ENCODE measurements at regions not wholly inside any gene's neighbourhood (a gene's known extent, or its start where the extent isn't known, plus 50 kb on each side); places are given as distances from the start of the nearest gene placed in this dataset.

- DNase-seq (ENCODE audit: low read depth in 1 of 2, low spot score in 1 of 2), result no peak
These were observed 633.8 kb downstream of the PTPRC start for GRCh38 chr1:199272628-199273086.

DNA sequence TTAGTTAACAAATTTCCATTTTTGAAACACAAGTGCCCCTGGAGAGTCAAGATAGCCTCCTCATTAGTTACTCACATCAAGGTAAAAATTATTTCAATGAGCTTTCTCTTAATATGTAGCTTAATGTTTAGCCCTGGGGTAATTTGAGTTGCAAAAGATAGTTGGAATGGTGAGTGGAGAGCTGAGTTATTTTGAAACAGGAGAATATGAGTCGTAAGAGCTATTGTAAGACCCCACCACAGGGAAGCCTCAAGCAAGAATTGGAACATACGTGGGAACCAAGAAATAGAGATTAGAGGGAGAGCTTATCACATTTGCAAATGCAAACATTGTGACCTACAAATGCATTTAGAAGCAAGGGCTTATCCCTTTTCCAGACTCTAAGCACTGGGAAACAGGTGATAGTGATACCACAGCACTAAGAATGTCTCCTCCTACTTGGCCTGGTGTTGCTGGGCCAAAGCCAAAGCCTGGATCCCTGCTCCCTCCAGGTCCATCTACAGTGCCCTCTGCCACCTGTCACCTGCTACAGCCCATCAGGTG, 635.1 kb downstream of the PTPRC start:
- DNase-seq (ENCODE audit: low read depth in 1 of 2, low spot score in 1 of 2), result no peak

- DNase-seq (ENCODE audit: low read depth in 1 of 2, low spot score in 1 of 2), result no peak
These were observed 640.2 kb downstream of the PTPRC start for GRCh38 chr1:199279067-199279466.

- no peak for DNase-seq (ENCODE audit: low read depth in 1 of 2, low spot score in 1 of 2)
These were observed 641.2 kb downstream of the PTPRC start for GRCh38 chr1:199279872-199280645.

- DNase-seq (ENCODE audit: low read depth in 1 of 2, low spot score in 1 of 2), result no peak
These were observed 644.0 kb downstream of the PTPRC start for GRCh38 chr1:199282751-199283305.

- no peak for DNase-seq (ENCODE audit: low read depth in 1 of 2, low spot score in 1 of 2)
These were observed 645.0 kb downstream of the PTPRC start for GRCh38 chr1:199283794-199284193.

GRCh38 chr1:199287206-199287605, 648.4 kb downstream of the PTPRC start:
- no peak for DNase-seq (ENCODE audit: low read depth in 1 of 2, low spot score in 1 of 2)

DNA sequence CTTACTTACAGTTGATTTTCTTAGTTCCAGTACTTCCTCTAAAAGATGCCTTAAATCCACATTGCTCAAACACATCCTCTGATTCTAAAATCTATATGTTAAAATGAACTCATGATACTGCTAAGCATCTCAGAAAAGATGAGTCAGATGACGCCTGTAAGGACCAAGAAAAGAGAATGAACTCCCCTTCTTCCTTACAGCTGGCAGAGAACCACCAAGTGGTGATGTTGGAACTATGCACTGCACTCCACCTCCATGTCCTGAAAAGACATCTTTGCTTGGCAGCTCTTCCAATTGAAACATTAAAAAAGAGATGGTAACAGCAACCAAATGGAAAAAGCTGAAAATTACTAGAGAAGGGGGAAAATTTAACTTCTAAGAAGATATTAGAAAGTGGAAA, 648.8 kb downstream of the PTPRC start:
- DNase-seq (ENCODE audit: low read depth in 1 of 2, low spot score in 1 of 2), result no peak

DNA sequence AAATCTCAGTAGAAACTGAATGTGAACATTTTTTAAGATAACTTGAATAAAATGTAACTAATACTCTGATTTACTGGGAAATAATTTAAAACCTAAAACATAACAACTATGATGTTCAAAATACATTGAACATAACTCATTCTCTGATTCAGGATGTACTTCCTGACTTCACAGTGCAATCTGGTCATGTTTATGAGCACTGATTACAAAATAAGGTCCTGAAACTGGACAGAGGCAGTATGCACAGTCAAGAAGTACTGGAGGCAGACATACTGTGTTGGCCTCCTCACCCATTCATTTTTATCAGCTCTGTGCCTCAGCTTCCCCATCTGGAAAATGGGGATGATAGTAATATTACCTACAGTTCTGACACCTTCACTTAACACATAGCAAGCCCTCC, 651.3 kb downstream of the PTPRC start:
- DNase-seq (ENCODE audit: low read depth in 1 of 2, low spot score in 1 of 2), result no peak

DNA sequence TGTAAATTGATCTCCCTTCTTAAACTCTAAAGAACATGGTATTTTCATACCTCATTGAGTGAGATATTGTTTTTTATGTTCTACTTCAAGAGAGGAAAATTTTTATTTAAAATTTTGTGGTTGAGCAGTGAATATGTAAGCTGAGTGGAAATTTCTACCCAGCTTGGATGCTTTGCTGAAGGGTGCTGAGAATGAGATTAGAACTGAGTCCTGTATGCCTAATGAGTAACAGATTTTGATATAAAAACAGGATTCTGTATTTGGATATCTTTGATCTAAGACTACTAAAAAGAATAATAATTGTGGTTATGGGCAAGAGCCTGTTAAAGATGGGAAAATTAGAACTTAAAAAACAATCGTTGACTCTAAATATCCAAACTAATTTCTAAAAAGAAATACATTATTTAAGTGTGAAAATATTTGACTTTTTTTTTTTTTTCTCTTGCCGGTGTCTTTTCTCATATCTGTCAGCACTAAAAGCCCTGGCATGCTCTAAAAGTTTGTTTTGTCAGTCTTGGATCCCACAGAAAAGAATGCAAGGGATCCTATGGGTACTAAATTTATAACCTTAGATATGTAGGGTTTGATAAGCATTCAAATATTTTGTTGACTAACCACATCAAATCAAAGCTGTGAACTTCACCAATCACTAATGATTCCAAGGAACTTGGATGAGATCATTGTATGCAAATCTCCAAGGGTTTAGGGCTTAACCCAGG, 652.3 kb downstream of the PTPRC start:
- DNase-seq (ENCODE audit: low read depth in 1 of 2, low spot score in 1 of 2), result no peak

GRCh38 chr1:199292896-199293295, 654.1 kb downstream of the PTPRC start:
- no peak for DNase-seq (ENCODE audit: low read depth in 1 of 2, low spot score in 1 of 2)

- DNase-seq (ENCODE audit: low read depth in 1 of 2, low spot score in 1 of 2), result no peak
These were observed 656.3 kb downstream of the PTPRC start for GRCh38 chr1:199295107-199295506.

- no peak for DNase-seq (ENCODE audit: low read depth in 1 of 2, low spot score in 1 of 2)
These were observed 658.3 kb downstream of the PTPRC start for GRCh38 chr1:199297174-199297573.

DNA sequence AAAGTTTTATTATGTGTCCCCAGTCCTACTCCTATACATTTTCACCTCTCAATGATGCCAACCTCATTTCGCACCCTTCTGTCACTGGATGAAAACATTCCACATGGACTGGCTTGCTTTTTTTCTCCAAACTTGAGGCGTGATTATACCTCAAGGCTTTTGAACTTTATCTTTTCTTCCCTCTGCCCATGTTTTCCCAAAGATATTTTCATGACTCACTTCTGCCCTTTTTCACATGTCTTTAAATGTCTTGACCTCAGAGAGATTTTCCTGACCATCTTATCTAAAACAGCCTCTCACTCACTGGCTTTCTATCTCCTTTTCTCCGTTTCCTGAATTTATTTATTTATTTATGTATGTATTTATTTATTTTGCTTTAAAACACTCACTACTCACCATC, 659.0 kb downstream of the PTPRC start:
- DNase-seq (ENCODE audit: low read depth in 1 of 2, low spot score in 1 of 2), result no peak

GRCh38 chr1:199298825-199299224, 660.0 kb downstream of the PTPRC start:
- no peak for DNase-seq (ENCODE audit: low read depth in 1 of 2, low spot score in 1 of 2)

GRCh38 chr1:199301472-199302217, 662.8 kb downstream of the PTPRC start:
- no peak for DNase-seq (ENCODE audit: low read depth in 1 of 2, low spot score in 1 of 2)

DNA sequence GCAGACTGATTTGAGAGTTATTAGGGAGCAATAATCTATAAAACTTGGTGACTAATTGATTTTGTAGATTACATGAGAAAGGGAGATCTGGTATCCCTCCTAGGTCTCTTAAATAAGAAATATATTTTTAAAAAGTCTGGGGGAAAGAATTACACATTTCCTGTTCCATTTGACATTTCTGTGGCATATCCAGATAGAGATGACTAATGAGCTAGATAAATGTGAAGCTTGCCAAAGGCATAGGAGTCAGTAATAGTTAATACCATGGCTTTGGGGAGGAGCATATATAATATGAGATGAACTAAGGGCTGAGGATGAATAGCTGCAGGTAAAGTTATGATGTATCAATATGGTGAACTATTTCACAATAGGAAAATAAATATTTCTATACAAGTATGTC, 663.7 kb downstream of the PTPRC start:
- DNase-seq (ENCODE audit: low read depth in 1 of 2, low spot score in 1 of 2), result no peak

GRCh38 chr1:199303035-199303434, 664.2 kb downstream of the PTPRC start:
- DNase-seq (ENCODE audit: low read depth in 1 of 2, low spot score in 1 of 2), result no peak

DNA sequence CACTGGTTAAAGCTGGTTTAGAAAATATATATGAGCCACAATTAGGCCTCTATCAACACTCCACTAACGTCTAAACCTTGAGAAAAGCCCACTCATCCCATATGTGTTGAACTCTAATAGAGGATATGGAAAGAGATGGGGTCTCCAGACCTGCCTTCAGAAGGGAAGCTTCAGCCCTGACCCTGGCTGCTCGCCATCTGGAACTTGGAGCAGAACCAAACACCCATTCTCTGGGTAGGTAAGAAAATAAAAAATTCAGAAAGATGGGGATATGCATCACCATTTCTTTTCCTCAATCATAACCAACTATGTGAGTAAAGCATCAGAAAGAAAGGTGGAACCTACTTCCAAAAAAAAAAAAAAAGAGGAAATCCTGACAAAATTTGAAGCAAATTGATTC, 666.2 kb downstream of the PTPRC start:
- no peak for DNase-seq (ENCODE audit: low read depth in 1 of 2, low spot score in 1 of 2)

DNA sequence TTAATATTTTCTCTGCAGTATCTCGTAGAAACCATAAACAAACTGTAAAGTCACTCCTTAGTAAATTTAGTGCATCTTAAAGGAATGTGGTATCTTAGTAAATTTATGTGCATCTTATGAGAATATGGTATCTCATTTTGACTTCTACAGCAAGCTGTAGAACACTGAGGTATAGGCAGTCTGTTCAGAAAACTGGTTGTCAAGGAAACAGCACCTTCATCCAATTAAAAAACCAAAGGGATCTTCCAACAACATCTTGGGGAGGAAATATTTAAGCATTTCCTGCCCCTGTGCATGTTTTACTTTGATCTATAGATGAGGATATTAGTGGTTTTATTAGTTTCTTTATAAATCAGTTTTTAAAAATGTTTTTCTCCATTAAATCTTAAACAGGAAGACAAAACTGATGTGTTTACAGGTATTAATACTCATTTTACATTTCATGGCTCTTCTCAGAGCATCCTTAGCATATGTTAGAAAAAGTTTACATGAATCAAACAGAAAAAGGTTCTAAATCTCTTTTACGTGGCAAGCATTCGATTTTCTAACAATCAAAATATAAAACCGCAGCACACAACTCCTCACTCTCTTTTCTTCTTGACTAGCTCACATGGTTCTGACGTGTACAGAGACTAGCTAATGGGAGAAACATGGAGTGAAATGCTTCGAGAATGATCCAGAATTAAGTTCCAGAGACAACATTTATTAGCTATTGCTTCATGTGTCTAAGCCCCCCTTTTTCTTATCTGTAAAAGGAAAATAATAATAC, 668.8 kb downstream of the PTPRC start:
- DNase-seq (ENCODE audit: low read depth in 1 of 2, low spot score in 1 of 2), result no peak
